HG03139 (cell line): ENCODE measurements at regions not wholly inside any gene's neighbourhood (a gene's known extent, or its start where the extent isn't known, plus 50 kb on each side); places are given as distances from the start of the nearest gene placed in this dataset.

Experiments
- ATAC-seq: cut with Tn5 transposase; IDR thresholded peaks from one replicate; pipeline ENCODE4 v1.9.1; 2021; ENCODE audit not compliant: unreplicated experiment

DNA sequence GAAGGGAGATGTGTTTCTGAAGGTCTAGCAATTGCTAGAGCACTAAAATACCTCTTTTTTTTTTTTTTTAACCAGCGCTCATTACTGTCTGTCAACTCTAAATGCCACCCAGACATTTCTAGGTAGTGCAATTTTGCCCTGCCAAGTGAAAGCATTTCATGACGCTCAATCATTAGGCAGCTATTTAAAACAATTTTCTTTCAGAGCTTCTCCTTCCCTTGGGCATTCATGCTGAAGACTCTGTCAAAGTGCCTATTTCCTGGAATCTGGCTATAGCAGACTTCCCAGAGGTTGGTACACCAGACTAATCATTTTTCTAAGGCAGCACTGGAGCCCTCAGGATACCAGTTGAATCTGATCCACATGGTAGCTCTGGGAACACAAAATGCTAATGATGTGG, 97.0 kb upstream of the ANKRD55 start:
- ATAC-seq, result no peak

GRCh38 chr5:56329652-56330051, 96.5 kb upstream of the ANKRD55 start:
- no peak for ATAC-seq

GRCh38 chr5:56328753-56329560, 95.8 kb upstream of the ANKRD55 start:
- ATAC-seq, result no peak

DNA sequence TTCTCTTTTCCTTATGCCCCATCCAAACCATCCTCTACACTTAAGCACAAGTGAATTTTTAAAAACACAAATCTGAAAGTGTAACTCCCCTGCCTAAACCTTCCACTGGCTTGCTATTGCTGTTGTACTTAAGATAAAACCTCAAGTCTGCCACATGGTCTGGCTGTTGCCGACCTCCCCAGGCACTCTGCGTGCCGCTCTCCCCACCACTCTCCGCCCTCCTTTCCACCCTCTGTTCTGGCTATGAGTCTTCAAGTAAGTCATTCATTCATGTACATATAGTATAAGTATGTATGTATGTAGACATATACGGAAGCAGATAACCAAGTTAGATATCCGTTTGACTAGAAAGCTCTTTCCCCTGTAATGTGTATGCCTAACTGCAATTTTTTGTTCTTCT, 94.7 kb upstream of the ANKRD55 start:
- ATAC-seq, result no peak

DNA sequence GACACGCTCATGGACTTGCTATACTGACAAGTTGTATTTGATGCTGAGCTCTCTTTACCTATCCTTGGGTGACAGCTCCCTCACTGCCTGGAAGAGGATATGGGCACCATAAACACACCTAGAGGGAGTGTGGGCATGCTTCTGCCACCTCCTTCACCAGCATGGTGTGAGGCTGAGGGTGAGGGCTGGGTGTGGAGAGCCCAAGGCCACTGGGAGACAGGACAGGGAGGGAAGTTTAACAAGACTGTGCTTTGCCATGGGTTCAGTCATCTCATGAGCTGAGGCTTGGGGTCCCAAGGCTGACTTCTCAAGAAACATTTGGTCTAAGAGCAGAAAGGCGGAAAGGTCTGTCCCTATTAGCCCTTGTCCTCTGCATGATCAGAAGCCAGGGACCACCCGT, 93.6 kb upstream of the ANKRD55 start:
- no peak for ATAC-seq

GRCh38 chr5:56326116-56326515, 93.0 kb upstream of the ANKRD55 start:
- no peak for ATAC-seq

DNA sequence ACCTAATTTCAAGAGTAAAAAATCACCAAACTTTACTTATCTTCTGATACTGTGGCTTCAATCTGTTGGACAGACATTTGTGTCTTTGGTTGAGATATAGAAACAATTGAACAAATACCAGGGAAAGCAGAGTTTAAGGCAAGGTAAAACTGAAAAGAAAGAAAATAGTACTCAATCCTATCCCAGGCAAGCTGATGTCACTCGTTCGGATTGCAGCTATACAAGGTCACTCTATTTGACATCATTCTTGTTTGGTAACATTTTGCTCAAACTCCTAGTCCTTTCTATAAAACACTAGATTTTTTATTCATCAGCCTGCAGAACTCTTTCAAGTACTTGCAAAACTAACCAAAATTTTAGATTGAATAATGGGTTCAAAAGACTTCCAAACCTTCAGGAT, 91.9 kb upstream of the ANKRD55 start:
- ATAC-seq, result no peak

DNA sequence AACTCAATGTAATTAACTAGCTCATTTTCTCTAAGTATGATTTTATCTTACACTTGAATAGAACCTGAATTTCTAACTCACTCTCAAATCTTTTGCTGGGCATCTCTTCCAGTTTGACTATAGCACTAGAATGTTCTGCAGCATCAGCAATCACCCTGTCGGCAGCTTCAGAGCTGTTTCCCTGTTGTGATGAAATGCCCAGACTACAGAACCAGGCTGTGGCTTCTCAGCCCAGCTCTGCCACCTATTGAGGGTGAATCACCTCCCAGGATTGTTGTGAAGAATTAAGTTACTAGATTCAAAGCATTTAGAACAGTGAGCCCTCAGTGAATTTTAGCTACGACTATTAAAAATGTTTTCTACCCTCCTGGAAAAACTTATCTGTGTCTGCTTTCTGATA, 90.4 kb upstream of the ANKRD55 start:
- ATAC-seq, result no peak

GRCh38 chr5:56322592-56322991, 89.5 kb upstream of the ANKRD55 start:
- ATAC-seq, result no peak

DNA sequence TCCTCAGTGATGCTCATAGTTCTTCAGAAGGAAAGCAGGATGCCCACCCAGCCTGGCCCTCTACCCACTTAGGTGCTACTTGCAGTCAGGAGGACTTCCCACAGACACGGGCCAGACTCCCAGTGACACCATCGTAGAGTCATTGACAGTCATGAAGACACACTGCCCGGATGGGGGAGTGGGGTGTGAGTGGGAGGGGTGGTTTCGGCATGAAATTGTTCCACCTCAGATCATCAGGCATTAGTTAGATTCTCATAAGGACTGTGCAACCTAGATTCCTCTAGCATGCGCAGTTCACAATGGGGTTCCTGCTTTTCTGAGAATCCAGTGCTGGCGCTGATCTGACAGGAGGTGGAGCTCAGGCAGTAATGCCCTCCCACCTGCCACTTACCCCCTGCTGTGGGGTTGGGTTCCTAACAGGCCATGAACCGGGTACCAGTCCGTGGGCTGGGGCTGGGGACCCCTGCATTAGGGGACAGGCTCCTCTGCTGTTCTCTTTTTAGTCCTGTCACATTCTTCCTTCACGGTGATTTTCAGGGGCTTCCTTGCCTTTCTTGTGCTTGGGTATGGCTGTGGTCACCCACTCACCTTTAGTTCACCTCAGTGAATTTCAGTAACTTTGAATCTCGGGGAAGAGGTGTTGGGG, 88.2 kb upstream of the ANKRD55 start:
- ATAC-seq, result no peak

GRCh38 chr5:56320686-56321085, 87.6 kb upstream of the ANKRD55 start:
- ATAC-seq, result no peak

- no peak for ATAC-seq
These were observed 86.5 kb upstream of the ANKRD55 start for GRCh38 chr5:56319526-56320181.

- ATAC-seq, result no peak
These were observed 84.9 kb upstream of the ANKRD55 start for GRCh38 chr5:56317923-56318561.

DNA sequence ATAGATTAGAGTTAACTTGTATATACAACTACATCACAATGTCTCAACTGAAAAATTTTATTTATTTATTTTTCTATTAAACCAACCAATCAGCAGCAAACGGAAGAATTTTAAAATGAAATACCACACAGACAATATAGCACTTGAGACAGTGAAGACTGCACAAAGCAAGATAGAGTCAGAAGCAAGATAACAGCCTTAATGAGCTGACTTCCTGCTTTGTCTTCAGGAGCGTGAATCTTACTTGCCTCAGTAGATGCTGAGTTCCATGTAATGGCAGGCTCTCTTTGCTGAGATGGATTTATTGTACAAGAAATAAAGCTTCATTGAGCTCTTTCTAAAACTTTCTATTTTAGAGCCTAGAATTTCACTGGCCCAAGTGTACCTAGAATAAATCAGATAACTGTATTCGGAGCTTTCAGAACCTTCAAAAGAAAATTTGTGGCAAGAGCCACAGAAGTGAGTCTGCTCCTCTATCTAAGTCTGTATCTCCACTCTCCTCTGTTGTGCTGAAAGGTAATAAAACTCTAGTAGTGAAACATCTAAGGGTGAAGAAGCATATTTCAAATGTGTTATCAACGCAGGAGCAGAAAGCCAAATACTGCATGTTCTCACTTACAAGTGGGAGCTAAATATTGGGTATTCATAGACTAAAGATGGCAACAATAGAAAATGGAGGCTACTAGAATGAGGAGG, 83.3 kb upstream of the ANKRD55 start:
- ATAC-seq, result no peak

DNA sequence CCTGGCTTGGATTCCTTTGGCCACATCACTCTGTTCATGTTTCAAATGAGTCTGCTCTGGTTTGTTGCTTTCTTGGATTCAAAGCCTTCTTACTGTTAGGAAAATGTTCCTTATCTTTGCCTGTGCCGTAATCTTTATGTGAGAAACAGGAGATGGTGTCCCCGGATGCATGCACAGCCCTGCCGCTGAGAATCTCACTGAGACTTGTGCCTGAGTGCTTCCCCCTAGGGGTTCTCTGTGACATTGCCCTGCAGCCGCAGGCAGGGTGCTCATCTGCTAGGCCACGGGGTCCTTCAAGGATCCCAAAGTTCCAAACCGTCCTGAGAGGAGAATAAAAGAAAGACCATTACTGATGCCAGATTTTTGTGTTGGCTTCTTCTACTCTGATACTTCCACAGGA, 81.4 kb upstream of the ANKRD55 start:
- peak; percentile 52 for ATAC-seq

- no peak for ATAC-seq
These were observed 80.5 kb upstream of the ANKRD55 start for GRCh38 chr5:56313596-56313995.

GRCh38 chr5:56313004-56313531, 79.9 kb upstream of the ANKRD55 start:
- no peak for ATAC-seq

DNA sequence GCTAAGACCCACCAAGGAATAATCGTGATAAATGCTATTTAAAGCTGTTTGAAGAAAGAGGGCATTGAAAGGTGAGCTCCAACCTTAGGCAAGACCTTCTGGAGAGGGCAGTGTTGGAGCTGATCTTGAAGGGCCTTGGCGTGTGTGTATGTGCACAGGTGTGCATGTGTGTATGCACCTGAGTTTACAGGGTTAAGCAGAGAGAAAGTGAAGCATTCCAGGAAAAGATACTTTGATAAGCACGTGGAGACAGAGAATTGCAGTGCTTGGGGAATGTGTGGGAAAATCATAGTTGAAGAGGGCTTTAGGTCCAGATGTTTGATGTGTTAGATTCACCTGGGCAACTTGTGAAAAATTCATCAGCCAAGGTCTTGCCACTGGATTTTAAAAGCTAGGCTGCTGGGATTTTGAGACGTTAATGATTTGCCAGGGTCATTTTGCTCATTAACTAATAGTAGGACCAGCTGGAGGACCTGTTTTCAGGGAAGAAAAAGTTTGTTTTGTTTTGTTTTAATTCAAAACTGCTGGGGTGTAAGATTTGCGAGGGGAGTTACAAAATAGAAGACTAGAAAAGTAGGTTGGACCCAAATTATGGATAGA, 78.3 kb upstream of the ANKRD55 start:
- no peak for ATAC-seq

- ATAC-seq, result no peak
These were observed 77.6 kb upstream of the ANKRD55 start for GRCh38 chr5:56310711-56311204.

- ATAC-seq, result no peak
These were observed 76.2 kb upstream of the ANKRD55 start for GRCh38 chr5:56309262-56309826.
